ENCODE measurements at regions not wholly inside any gene's neighbourhood (a gene's known extent, or its start where the extent isn't known, plus 50 kb on each side); places are given as distances from the start of the nearest gene placed in this dataset.
"Not testable (repeated sequence)": the region's sequence is repeated elsewhere in the genome, so short reads cannot be mapped to it uniquely, and the experiment has no call there.

DNA sequence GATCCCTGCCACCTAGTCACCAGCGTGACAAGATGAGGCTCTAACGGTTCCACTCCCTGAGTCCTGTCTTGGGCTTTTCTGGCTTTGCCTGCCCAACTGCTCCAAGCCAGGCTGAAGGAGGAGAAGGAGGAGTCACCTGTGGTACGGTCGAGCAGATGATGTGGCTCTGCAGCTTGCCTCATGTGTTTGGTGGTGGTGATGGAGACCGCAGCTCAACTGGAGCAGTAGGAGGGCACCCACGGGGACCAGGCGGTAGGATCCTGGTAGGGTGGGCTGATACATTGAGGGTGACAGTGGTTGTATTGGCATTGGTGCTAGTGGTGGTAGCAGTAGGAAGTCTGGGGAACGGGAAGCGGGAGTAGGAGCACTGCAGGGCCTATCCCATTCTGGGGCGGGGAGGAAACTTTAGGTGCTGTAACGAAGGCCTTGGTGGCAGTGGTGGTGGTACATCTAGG, 202.8 kb upstream of the WSB1 start:
- Histone ChIP-seq H3K9me3 (no peaks in the 10 kb centered on the region), H3K4me3 (no peak overlapping the region), H3K4me1 (no peaks in the 10 kb centered on the region), H3K27me3 (no peaks in the 10 kb centered on the region), H3K36me3 (no peaks in the 10 kb centered on the region), H3K27ac (no peak overlapping the region)
- 84% methylated on average over 11 of the region's 11 CpGs for WGBS, 2 donors
- ATAC-seq (ENCODE audit: low FRiP score in 2 of 2) (no peak), DNase-seq (no peak)
- TF ChIP-seq POLR2AphosphoS5 (IDR thresholded peaks at IDR 0.05) (no peak), EP300 (IDR thresholded peaks at IDR 0.05) (no peak), POLR2A (IDR thresholded peaks at IDR 0.05) (no peak)
- TF ChIP-seq, protein P1, sequence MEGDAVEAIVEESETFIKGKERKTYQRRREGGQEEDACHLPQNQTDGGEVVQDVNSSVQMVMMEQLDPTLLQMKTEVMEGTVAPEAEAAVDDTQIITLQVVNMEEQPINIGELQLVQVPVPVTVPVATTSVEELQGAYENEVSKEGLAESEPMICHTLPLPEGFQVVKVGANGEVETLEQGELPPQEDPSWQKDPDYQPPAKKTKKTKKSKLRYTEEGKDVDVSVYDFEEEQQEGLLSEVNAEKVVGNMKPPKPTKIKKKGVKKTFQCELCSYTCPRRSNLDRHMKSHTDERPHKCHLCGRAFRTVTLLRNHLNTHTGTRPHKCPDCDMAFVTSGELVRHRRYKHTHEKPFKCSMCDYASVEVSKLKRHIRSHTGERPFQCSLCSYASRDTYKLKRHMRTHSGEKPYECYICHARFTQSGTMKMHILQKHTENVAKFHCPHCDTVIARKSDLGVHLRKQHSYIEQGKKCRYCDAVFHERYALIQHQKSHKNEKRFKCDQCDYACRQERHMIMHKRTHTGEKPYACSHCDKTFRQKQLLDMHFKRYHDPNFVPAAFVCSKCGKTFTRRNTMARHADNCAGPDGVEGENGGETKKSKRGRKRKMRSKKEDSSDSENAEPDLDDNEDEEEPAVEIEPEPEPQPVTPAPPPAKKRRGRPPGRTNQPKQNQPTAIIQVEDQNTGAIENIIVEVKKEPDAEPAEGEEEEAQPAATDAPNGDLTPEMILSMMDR (IDR thresholded peaks at IDR 0.05) = no peak

DNA sequence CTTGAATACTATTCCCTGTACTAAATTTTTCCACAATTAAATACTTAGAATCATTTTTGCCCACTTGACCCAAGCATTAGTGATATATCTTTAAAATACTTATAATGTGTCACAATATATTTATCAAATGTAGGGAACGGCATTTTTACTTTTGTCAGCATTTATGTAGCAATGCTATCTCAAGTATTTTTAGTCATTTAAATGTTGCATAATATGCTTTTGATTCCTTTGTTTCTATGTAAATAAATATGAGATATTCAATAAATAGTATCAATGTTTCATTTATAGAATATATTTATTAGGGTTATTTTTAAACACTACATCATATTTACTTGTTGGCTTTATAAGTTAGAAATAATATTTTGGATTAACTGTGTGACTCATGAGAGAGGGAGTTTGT, 199.7 kb upstream of the WSB1 start:
- H3K36me3 ChIP-seq; H3K4me3 ChIP-seq; DNase-seq; H3K27ac ChIP-seq; H3K4me1 ChIP-seq; H3K9me3 ChIP-seq; H3K27me3 ChIP-seq; ATAC-seq (ENCODE audit: low FRiP score in 2 of 2): not testable (repeated sequence)
- WGBS, 2 donors = 78 to 86% methylated on average over 1 of the region's 1 CpG

DNA sequence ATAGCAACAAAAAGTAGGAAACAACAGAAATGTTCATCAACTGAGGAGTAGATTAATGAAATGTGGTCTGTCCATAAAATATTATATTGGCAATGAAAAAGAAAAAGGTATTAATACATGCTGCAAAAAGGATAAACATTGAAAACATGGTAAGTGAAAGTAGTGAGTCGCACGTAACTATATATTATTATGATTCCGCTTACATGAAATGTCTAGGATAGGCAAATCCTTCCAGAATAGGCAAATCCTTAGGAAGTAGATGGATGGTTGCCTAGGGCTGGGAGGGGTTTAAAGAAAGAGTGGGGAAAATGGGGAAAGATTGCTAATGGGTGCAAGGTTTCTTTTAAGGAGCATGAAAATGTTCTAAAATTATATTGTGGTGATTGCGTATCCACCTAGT, 198.1 kb upstream of the WSB1 start:
- not testable (repeated sequence) for DNase-seq; H3K4me1 ChIP-seq; H3K9me3 ChIP-seq; H3K36me3 ChIP-seq; H3K4me3 ChIP-seq; ATAC-seq (ENCODE audit: low FRiP score in 2 of 2); H3K27me3 ChIP-seq; H3K27ac ChIP-seq
- 88 to 96% methylated on average over 4 of the region's 4 CpGs for WGBS, 2 donors

DNA sequence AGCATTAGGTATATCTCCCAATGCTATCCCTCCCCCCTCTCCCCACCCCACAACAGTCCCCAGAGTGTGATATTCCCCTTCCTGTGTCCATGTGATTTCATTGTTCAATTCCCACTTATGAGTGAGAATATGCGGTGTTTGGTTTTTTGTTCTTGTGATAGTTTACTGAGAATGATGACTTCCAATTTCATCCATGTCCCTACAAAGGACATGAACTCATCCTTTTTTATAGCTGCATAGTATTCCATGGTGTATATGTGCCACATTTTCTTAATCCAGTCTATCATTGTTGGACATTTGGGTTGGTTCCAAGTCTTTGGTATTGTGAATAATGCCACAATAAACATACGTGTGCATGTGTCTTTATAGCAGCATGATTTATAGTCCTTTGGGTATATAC, 194.6 kb upstream of the WSB1 start:
- ATAC-seq (ENCODE audit: low FRiP score in 2 of 2); H3K4me3 ChIP-seq; H3K9me3 ChIP-seq; DNase-seq; H3K4me1 ChIP-seq; H3K36me3 ChIP-seq; H3K27ac ChIP-seq; H3K27me3 ChIP-seq: not testable (repeated sequence)
- 76 to 92% methylated on average over 2 of the region's 2 CpGs for WGBS, 2 donors

DNA sequence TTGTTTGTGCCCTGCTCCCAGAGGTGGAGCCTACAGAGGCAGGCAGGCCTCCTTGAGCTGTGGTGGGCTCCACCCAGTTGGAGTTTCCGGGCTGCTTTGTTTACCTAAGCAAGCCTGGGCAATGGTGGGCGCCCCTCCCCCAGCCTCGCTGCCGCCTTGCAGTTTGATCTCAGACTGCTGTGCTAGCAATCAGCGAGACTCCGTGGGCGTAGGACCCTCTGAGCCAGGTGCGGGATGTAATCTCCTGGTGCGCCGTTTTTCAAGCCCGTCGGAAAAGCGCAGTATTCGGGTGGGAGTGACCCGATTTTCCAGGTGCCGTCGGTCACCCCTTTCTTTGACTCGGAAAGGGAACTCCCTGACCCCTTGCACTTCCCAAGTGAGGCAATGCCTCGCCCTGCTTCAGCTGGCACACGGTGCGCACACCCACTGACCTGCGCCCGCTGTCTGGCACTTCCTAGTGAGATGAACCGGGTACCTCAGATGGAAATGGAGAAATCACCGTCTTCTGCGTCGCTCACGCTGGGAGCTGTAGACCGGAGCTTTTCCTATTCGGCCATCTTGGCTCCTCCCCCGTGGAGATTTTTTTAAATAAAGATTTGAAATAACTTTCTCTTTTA, 189.2 kb upstream of the WSB1 start:
- not testable (repeated sequence) for H3K36me3 ChIP-seq; H3K4me1 ChIP-seq; H3K27ac ChIP-seq; H3K9me3 ChIP-seq; H3K27me3 ChIP-seq; ATAC-seq (ENCODE audit: low FRiP score in 2 of 2); H3K4me3 ChIP-seq
- 86 to 92% methylated on average over 24 to 31 of the region's 31 CpGs for WGBS, 2 donors
- DNase-seq = peak in 1 of 2 donors; percentile 29

DNA sequence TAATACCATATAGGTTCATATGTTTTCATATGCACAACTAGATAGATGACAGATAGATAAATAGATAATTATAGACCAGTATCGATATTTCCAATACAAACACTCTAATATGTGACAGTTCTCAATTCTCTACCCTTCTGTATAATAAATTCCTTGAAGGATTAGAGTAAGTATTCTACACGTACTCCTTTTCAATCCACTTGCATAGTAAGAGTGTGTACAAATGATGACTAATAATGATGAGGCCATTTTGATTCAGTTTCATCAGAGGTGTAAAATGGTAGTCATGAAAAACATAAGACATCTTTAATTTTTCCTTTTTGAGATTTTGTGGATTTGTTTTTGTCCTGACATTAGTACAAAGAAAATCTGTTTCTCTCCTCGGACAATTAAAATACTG, 188.3 kb upstream of the WSB1 start:
- ATAC-seq (ENCODE audit: low FRiP score in 2 of 2) (no peak), DNase-seq (no peak)
- Histone ChIP-seq H3K36me3 (no peaks in the 10 kb centered on the region), H3K4me3 (no peak overlapping the region), H3K27ac (no peak overlapping the region), H3K27me3 (no peaks in the 10 kb centered on the region), H3K4me1 (no peaks in the 10 kb centered on the region), H3K9me3 (no peaks in the 10 kb centered on the region)
- WGBS, 2 donors = 65 to 71% methylated on average over 3 of the region's 3 CpGs
- TF ChIP-seq POLR2A (IDR thresholded peaks at IDR 0.05) = no peak
- no peak for TF ChIP-seq EP300 (IDR thresholded peaks at IDR 0.05)
- TF ChIP-seq POLR2AphosphoS5 (IDR thresholded peaks at IDR 0.05) = no peak
- TF ChIP-seq, protein P1 (IDR thresholded peaks at IDR 0.05) = no peak

DNA sequence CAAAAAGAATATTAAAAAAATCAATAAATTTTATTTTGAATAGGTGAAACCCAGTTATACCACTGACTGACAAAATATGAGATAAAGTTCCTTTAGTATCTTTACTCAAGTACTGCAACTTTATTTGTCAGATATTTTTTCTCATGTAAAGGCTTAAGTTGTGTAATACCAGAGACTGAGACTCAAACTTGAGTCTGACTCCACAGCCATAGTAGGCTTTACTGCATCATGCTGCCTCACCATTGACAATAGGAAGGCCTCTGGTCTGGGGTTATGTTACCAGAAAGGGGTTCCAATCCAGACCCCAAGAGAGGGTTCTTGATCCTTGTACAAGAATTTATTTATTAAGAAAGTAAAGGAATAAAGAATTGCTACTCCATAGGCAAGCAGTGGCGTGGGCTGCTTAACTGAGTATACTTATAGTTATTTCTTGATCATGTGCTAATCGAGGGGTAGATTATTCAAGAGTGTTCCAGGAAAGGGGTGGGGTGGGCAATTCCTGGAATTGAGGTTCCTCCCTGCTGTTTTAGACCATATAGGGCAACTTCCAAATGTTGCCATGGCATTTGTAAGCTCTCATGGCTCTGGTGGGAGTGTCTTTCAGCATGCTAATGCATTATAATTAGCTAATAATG, 187.4 kb upstream of the WSB1 start:
- H3K9me3 ChIP-seq = no peaks in the 10 kb centered on the region
- H3K27me3 ChIP-seq = no peaks in the 10 kb centered on the region
- H3K4me1 ChIP-seq = no peaks in the 10 kb centered on the region
- H3K36me3 ChIP-seq = no peaks in the 10 kb centered on the region
- TF ChIP-seq POLR2A (IDR thresholded peaks at IDR 0.05) (no peak), EP300 (IDR thresholded peaks at IDR 0.05) (no peak), POLR2AphosphoS5 (IDR thresholded peaks at IDR 0.05) (no peak)
- TF ChIP-seq, protein P1 (IDR thresholded peaks at IDR 0.05) = no peak
- DNase-seq (no peak), ATAC-seq (ENCODE audit: low FRiP score in 2 of 2) (no peak)
- no peak overlapping the region for H3K4me3 ChIP-seq
- 57 to 60% methylated on average over 2 of the region's 2 CpGs for WGBS, 2 donors
- no peak overlapping the region for H3K27ac ChIP-seq

All from upper lobe of left lung (tissue), 6 donors.